ENCODE measurements at regions not wholly inside any gene's neighbourhood (a gene's known extent, or its start where the extent isn't known, plus 50 kb on each side); places are given as distances from the start of the nearest gene placed in this dataset.

DNA sequence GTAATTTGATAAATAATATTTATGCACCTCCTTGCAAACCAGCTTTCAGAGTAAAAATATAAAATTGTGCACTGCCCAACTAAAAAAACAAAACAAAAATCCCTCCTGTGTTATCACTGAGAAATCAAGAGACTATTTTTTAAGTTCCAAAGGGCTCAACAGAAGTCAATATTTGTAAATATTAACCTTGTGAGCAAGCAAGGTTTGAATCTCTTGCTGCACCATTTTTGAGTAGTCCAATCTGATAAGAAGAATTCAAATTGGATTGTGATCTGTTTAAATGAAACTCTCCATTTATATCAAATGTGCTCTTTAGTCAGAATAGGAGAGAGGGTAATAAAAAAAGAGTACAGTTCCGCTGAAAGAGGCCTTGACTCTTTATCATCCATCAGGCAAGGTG is 520.2 kb downstream of the RAB28 start:
- no peak for DNase-seq (ENCODE audit: extremely low read depth, low read depth)
- TF ChIP-seq, protein P1, sequence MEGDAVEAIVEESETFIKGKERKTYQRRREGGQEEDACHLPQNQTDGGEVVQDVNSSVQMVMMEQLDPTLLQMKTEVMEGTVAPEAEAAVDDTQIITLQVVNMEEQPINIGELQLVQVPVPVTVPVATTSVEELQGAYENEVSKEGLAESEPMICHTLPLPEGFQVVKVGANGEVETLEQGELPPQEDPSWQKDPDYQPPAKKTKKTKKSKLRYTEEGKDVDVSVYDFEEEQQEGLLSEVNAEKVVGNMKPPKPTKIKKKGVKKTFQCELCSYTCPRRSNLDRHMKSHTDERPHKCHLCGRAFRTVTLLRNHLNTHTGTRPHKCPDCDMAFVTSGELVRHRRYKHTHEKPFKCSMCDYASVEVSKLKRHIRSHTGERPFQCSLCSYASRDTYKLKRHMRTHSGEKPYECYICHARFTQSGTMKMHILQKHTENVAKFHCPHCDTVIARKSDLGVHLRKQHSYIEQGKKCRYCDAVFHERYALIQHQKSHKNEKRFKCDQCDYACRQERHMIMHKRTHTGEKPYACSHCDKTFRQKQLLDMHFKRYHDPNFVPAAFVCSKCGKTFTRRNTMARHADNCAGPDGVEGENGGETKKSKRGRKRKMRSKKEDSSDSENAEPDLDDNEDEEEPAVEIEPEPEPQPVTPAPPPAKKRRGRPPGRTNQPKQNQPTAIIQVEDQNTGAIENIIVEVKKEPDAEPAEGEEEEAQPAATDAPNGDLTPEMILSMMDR (IDR thresholded peaks at IDR 0.05; ENCODE audit: low read depth, low read length, missing control alignments) = no peak
- no peak overlapping the region for H3K4me3 ChIP-seq (replicated peaks; ENCODE audit: low read depth, low read length)

DNA sequence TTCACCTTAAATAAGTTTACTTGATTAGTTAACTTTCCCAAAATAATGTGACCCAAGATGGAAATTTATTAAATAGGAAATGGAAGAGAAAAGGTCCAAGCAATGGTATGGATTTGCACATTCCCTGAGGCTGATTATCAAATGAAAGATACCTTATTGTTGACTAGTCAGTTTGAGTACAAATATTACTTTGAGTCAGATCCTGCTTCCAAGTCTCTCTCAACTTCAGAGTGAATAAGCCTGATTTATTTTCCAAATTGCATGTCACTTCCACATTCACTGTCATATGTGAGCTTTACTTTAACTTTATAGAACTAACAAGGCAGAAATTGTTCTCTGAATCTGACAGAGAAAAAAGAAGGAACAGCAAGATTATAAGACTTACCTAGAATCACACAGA is 520.8 kb downstream of the RAB28 start:
- TF ChIP-seq, protein P1 (IDR thresholded peaks at IDR 0.05; ENCODE audit: low read depth, low read length, missing control alignments) = no peak
- no peak overlapping the region for H3K4me3 ChIP-seq (replicated peaks; ENCODE audit: low read depth, low read length)
- DNase-seq (ENCODE audit: extremely low read depth, low read depth) = no peak

DNA sequence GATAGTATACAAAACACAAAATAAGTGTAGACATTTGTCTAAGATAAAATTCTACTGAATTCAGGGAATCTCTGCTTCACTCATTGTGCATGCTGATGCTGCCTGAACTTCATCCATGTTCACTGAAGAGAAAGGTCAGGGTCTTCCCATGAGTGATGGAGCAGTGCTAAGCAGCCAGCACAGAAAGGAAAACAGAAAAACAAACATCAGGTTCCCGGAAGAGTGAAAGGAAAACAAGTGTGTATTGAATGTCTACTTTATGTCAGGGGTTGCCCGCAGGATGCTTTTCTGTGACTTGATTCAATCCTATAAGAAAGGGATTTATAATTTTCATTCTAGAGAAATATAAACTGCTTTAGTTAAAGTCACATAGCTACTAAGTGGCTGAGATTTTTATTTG is 522.4 kb downstream of the RAB28 start:
- no peak for DNase-seq (ENCODE audit: extremely low read depth, low read depth)
- H3K4me3 ChIP-seq (replicated peaks; ENCODE audit: low read depth, low read length) = no peak overlapping the region
- TF ChIP-seq, protein P1 (IDR thresholded peaks at IDR 0.05; ENCODE audit: low read depth, low read length, missing control alignments) = no peak

DNA sequence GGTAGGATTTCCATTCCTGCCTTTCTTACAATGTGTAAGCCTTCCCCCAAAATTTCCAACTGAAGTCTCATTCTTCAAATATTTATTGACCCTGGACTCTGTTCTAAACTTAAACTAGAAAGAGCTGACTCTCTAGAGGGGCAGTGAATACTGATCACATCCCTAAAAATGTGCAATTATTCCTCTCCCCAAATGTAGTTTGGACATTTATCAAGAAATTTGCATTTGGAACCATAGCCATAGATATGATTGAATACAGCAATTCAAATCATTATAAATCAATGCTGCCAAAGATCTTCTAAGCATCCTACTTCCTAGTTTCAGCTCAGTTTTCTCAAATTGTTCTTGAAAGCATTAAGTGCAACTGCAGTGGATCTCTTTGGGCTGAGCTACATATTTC is 525.7 kb downstream of the RAB28 start:
- no peak overlapping the region for H3K4me3 ChIP-seq (replicated peaks; ENCODE audit: low read depth, low read length)
- DNase-seq (ENCODE audit: extremely low read depth, low read depth) = no peak
- TF ChIP-seq, protein P1 (IDR thresholded peaks at IDR 0.05; ENCODE audit: low read depth, low read length, missing control alignments) = no peak

DNA sequence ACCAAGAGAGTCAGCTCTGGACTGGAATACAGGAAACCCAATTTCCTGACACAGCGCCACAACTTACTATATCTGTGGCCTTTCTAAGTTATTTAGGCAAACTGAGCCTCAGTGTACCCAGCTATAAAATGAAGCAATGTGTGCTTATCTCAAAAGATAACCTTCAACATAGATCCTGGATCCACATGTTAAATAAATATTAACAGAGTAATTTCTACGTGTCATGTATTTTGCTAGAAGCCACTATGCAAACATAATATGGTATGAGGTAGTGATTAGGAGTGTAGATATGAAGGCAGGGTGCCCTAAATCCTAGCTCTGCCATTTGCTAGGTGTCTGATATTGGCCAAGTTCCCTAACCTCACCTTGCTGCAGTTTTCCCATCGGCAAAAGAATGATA is 527.0 kb downstream of the RAB28 start:
- H3K4me3 ChIP-seq (replicated peaks; ENCODE audit: low read depth, low read length) = no peak overlapping the region
- TF ChIP-seq, protein P1 (IDR thresholded peaks at IDR 0.05; ENCODE audit: low read depth, low read length, missing control alignments) = no peak

DNA sequence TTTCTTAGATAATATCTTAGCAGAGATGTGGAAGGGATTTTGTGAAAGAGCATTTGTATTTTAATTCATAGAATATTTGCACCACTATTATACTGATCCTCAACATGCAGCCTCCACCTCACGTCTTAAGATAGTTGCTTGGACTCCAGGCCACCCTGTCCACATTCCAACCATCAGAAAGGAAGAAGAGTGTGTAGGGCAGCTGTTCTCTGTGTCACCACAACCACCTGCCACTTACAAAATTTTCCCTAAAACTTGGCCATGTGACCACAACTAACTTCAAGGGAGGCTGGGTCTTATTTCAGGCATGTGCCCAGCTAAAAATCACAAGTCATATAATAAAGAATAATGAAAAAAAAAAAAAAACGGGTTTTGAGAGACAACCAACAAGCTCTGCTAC is 528.1 kb downstream of the RAB28 start:
- H3K4me3 ChIP-seq (replicated peaks; ENCODE audit: low read depth, low read length) = no peak overlapping the region
- TF ChIP-seq, protein P1 (IDR thresholded peaks at IDR 0.05; ENCODE audit: low read depth, low read length, missing control alignments) = no peak
- no peak for DNase-seq (ENCODE audit: extremely low read depth, low read depth)

More for the DNA sequence above, 527.0 kb downstream of the RAB28 start:
- DNase-seq (ENCODE audit: extremely low read depth, low read depth) = no peak

DNA sequence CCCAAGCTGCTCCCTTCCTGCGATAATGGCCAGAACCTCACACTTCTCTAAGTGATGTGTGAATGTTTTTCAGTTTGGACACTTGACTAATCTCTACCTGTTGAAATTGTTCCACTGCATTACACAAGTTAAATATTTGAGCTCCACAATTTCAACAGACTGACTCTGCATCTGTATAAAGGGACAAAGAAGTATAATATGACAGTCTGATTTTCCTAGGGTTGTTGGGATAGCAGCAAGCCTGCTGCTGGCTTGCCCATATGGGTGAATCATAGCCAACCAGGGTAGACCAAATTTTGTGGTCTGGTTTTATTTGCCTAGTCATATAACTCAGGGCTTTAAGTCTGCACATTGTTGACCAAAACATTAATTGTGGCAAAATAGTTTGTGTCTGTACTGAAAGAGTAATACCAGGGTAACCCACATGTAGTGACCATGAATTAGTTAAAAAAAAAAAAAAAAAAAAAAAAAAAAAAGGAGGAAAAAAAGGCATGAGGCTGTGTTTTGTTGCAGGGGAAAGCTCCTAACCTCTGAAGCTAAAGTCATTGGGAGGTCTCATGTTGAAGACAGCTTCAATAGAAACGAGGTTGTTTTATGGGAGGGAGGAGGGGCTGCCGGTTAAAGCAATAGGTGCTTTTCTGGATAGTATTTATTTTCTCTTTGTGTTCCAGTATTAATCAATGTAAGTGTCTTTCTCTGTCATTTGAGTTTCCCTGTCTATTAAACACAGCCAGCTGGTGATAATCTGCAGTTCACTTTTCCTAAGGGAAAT is 534.2 kb downstream of the RAB28 start:
- DNase-seq (ENCODE audit: extremely low read depth, low read depth) = no peak
- no peak overlapping the region for H3K4me3 ChIP-seq (replicated peaks; ENCODE audit: low read depth, low read length)
- TF ChIP-seq, protein P1 (IDR thresholded peaks at IDR 0.05; ENCODE audit: low read depth, low read length, missing control alignments) = no peak

Measured in HFF-Myc (cell line).